ENCODE measurements at regions not wholly inside any gene's neighbourhood (a gene's known extent, or its start where the extent isn't known, plus 50 kb on each side); places are given as distances from the start of the nearest gene placed in this dataset.

DNA sequence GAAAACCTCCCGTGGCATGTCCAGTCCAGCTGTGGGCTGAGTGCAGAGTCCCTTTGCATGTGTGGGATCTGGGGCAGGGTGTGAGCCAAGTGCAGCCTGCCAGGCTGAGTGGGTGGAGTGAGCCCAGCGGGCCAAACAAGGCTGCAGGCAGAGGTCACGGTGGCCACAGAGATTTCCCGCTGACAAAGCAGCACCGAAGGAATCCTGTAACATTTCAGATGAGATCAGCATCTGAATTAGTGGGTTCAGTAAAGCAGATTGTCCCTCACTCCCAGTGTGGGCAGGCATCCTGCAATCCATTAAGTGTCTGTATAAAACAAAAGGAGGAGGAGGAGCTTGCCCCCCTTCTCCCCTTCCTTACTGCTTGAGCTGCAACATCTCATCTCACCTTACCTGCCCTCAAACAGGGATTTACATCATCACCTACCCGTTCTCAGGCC, 324.4 kb downstream of the FAT4 start:
- no peak for TF ChIP-seq GATA2 (IDR thresholded peaks at IDR 0.05; ENCODE audit: low read depth, low read length)
- no peak for TF ChIP-seq GATA3 (IDR thresholded peaks at IDR 0.05; ENCODE audit: low read depth, low read length)

DNA sequence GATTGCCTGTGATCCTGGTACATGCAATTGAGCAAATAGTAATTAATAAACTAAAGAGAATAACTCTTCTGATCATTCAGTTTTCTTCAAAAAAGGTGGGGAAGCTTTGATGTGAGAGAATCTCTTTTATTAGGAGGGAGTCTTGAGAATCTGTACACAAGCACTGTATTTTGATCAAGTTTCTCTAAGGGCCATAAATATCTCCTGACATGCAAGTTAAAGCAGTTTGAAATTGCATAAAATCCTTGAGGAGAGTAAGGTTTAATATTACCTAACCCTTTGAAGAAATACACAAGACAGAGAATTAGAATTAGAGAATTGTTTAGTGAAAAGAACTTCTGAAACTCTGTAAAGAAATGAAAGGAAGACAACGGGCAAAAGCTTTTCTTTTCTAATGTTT, 326.9 kb downstream of the FAT4 start:
- TF ChIP-seq GATA3 (IDR thresholded peaks at IDR 0.05; ENCODE audit: low read depth, low read length) (no peak), GATA2 (IDR thresholded peaks at IDR 0.05; ENCODE audit: low read depth, low read length) (no peak)

DNA sequence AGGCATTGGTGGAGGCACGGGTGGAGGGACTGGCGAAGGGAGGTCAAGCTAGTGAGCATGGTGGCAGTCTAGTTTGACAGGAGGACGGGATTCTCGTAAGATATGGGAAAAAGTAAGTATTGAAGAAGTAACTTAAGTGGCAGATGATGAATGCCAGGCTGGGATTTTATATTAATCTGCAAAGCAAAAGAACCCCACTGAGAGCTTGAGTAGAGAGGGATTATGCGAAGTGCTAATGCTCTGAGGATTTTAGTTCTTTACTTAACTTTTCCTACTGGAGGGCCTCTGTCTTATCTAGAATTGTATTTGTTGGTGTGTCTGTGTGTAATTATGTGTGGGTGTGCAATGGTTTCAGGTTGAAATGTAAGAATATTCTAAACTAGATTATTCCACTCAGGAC, 327.9 kb downstream of the FAT4 start:
- TF ChIP-seq GATA2 (IDR thresholded peaks at IDR 0.05; ENCODE audit: low read depth, low read length) (no peak), GATA3 (IDR thresholded peaks at IDR 0.05; ENCODE audit: low read depth, low read length) (no peak)

DNA sequence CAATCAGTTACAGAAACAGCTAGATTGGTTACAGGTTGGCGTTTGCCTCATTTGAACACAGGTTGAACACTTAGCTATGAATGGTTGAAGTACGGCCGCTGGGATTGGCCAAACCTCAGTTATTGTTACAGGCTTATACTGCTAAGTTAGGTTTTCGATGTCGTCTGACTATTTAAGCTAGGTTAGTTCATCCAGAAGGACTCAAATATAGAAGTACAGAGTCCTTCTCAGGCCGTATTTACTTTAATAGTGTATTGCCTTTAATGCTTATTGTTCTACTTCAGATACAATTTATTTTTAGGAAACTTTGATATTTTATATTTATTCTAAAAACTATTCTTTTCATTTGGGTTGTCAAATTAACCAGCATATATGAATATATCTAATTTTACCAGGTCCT, 334.7 kb downstream of the FAT4 start:
- TF ChIP-seq GATA2 (IDR thresholded peaks at IDR 0.05; ENCODE audit: low read depth, low read length) (no peak), GATA3 (IDR thresholded peaks at IDR 0.05; ENCODE audit: low read depth, low read length) (no peak)

DNA sequence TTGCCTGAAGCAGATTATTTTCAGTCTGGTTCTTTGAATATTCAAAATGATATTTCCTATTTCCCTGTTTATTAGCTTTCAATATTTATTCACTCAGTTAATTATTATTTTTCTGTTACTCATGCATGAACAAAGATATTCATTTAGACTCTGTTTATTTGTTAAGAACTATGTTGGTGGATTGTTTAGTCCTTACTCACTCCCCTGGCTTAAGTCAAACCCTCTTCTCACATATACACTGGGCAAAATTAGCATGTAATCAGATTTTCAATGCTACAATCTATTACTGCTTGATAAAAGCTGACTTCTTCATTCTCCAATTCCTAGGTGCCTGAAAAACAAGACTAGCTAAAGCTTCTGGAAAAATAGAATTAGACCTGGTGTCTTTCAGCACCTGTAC, 335.8 kb downstream of the FAT4 start:
- TF ChIP-seq GATA3 (IDR thresholded peaks at IDR 0.05; ENCODE audit: low read depth, low read length) (no peak), GATA2 (IDR thresholded peaks at IDR 0.05; ENCODE audit: low read depth, low read length) (no peak)

DNA sequence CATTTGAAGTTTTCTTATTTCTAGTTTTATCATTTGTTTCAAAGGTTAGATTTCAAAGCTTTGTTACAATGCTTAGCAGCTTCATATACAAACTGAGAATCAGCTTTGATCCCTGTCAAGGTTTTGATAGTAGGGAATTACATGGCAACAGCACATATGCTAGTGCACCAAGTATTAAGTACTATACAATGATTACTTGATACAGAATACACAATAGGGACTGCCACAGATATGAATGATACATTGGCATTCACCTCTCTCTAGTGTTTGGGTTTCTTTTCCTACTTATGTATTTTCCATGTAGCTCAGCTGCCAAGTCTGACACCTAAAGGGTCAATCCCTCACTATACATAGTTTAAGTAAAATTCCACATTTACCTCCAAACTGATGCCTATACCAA, 344.0 kb downstream of the FAT4 start:
- TF ChIP-seq GATA2 (IDR thresholded peaks at IDR 0.05; ENCODE audit: low read depth, low read length) (no peak), GATA3 (IDR thresholded peaks at IDR 0.05; ENCODE audit: low read depth, low read length) (no peak)

DNA sequence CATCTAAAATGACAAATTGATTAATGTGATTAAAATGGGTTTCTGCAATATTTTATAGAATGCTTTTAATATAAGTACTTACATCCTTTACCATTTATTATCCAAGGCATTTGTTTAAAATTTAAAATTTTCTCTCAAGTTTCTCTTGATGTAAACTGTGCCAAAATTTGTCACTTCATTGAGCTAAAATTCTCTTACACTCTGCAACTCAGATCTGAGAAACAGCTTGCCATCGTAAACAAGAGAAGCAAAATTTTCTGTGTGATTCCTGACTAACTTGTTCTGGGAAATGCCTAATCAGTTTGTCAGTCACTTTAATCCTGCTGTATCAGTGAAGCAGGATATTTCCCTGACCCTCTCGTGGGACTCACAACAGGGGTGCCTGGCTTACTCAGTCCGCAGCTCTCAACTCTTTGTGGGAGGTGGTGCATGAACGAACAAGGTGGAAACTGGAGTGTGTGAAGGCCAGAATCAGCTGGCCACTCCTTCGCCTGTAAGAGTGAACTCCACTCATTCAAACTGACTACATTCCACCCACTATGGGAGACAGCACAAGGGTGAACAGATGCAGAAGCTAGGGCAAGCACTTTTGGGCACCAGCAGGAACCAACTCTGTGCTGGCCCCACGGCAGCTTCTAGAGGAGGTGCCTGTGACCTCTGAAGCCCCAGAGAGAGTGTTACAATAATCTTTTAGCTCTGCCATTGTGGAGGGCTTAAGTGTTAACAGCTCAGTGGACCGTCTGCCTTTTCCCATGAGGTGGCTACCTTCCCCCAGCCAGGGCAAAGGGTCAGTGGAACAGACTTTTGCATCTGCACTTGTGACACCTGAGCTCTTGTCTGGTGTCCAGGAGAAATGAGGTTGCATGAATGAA, 349.4 kb downstream of the FAT4 start:
- no peak for TF ChIP-seq GATA2 (IDR thresholded peaks at IDR 0.05; ENCODE audit: low read depth, low read length)
- TF ChIP-seq GATA3 (IDR thresholded peaks at IDR 0.05; ENCODE audit: low read depth, low read length), result no peak

DNA sequence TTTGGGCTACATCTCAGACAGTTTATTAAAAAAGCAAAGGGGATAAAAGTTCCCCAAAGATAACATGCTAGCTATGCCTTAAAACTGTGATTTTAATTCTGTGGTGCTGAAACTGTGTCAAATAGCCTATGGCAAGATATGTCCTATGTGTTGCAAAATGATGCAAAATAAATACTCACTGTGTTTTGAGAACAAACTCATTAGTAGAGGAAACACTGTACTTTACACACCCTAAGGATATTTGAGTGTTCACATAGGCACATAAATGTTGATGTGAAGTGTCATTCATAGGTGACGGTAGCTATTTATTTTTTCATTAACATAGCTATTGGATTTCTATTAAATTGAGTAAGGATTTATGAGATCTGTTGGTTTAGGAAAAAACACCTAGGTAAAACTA, 351.9 kb downstream of the FAT4 start:
- TF ChIP-seq GATA2 (IDR thresholded peaks at IDR 0.05; ENCODE audit: low read depth, low read length) (no peak), GATA3 (IDR thresholded peaks at IDR 0.05; ENCODE audit: low read depth, low read length) (no peak)

DNA sequence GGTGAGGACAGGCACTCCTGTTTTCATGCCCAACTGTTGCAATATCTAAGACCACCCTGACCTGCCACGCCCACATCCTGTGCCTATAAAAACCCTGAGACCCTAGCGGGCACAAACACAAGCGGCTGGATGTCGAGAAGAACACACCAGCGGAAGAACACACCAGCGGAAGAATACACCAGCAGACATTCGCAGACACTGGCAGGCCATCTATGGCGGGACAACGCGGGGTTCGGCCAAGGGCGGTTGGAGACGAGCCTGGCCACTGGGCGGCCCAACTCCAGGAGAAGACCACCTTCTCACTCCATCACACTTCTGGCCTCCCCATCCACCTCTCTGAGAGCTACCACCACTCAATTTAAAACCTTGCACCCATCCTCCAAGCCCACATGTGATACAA, 361.4 kb downstream of the FAT4 start:
- TF ChIP-seq GATA3 (IDR thresholded peaks at IDR 0.05; ENCODE audit: low read depth, low read length), result no peak
- no peak for TF ChIP-seq GATA2 (IDR thresholded peaks at IDR 0.05; ENCODE audit: low read depth, low read length)

DNA sequence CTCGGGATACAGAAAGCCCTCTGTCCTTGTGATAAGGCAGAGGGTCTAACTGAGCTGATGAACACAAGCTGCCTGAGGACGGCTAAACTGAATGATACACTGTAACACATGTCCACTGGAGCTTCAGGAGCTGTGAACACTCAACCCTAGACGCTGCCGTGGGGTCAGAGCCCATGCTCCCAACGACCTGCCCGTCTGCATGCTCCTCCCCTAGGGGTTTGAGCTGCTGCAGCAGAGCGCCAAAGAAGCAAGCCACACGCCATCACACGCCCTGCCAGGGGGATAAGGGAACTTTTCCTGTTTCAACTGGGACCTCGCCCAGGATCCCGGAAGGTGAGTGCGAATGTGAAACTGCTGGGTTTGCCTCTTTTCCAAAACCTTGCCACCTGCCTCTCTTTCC, 361.8 kb downstream of the FAT4 start:
- TF ChIP-seq GATA3 (IDR thresholded peaks at IDR 0.05; ENCODE audit: low read depth, low read length) (no peak), GATA2 (IDR thresholded peaks at IDR 0.05; ENCODE audit: low read depth, low read length) (no peak)

DNA sequence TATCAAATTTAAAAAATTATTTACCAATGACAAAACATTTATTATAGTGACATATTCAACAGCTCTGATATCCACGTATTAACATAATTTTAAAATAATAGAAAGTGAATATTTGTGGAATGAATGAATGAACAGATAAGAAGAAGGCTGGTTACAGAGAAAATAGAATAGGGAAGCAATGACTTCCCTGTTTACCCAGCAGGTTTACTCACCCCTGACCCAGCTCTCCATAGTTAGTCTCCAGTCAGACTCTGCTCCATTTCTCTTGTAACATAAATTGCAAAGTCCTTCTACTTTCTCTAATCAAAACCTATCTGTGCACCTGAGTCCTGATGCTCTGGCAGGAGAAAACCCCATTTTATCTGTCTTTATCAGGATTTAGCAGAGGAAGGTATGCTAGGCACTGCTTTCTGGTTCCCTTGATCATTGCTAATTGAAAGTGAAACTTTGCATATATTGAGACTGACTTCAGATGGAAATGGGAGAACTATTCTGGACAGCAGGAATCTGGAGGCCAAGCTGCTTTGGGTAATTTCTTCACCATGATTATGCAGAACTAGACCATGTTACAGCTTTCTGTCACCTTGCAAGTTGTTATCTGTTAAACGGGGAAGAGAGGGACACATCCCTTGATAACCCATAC, 363.0 kb downstream of the FAT4 start:
- TF ChIP-seq GATA3 (IDR thresholded peaks at IDR 0.05; ENCODE audit: low read depth, low read length), result no peak
- no peak for TF ChIP-seq GATA2 (IDR thresholded peaks at IDR 0.05; ENCODE audit: low read depth, low read length)

DNA sequence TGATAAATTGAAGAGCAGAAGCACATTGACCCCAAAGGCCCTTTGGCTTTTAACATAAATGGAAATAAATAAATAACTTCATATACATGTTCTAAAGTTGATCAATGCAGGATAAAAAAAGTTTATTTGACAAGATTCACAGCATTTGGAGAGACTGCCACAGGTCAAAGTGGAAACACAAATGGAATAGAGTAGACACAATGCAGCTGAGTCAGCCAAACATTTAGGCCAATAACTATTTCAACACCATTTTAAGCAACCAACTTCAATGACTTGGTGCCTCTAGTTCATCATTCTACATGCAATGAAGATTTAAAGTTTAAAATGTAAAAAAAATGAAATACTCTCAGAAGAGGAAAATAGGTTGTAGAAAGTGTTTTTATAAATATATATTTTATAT, 365.2 kb downstream of the FAT4 start:
- TF ChIP-seq GATA3 (IDR thresholded peaks at IDR 0.05; ENCODE audit: low read depth, low read length), result no peak
- TF ChIP-seq GATA2 (IDR thresholded peaks at IDR 0.05; ENCODE audit: low read depth, low read length), result no peak

DNA sequence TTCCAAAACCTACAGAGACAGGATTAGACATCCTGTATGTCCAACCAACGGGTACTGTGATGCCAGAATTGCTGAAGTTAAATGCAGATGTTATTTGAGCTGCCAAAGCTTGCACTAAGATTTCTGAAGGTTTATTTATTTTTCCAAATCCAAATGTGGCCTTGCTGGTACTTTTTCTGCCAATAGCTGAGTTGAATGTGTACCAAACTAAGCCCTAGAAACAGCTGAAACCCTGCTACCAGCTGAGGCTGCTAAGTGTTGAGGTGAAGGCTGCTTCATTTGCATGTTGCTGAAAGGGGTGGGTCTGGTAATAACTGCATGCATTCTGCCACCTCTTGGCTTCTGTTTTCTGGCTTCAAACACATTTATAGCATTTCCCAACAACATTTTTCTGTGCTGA, 366.5 kb downstream of the FAT4 start:
- TF ChIP-seq GATA3 (IDR thresholded peaks at IDR 0.05; ENCODE audit: low read depth, low read length) (no peak), GATA2 (IDR thresholded peaks at IDR 0.05; ENCODE audit: low read depth, low read length) (no peak)

DNA sequence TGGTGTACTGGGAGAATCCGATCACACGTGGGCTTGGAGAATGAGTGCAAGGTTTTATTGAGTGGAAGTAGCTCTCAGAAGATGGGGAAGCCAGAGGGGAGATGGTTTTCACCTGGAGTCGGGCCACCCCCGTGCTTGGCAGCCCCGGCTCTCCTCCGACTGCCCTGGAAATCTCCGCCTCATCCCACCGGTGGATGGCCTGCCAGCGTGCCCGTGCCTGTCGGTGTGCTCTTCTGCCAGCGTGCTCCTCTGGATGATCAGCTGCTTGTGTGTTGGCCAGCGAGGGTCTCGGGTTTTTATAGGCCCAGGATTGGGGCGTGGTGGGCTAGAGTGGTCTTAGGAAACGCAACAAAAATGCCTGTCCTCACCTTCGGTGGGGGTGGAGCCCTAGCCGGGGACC, 368.0 kb downstream of the FAT4 start:
- TF ChIP-seq GATA3 (IDR thresholded peaks at IDR 0.05; ENCODE audit: low read depth, low read length), result no peak
- TF ChIP-seq GATA2 (IDR thresholded peaks at IDR 0.05; ENCODE audit: low read depth, low read length), result no peak

DNA sequence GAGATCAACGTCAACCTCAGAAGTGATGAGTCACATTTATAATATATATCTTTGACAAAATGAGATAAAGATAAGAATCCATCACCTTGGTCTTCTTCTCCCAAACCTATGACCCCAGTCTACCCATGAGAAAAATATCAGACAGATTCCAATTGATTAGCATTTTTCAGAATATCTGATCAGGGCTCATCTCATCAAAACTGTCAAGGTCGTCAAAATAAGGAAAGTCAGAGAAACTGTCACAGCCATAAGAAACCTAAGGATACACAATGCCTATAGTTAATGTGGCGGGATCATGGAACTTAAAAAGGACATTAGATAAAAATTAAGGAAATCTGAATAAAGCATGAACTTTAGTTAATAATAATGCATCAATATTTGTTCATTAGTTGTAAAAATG, 374.1 kb downstream of the FAT4 start:
- no peak for TF ChIP-seq GATA3 (IDR thresholded peaks at IDR 0.05; ENCODE audit: low read depth, low read length)
- no peak for TF ChIP-seq GATA2 (IDR thresholded peaks at IDR 0.05; ENCODE audit: low read depth, low read length)

All from SH-SY5Y (cell line).